ENCODE measurements at regions not wholly inside any gene's neighbourhood (a gene's known extent, or its start where the extent isn't known, plus 50 kb on each side); places are given as distances from the start of the nearest gene placed in this dataset.

DNA sequence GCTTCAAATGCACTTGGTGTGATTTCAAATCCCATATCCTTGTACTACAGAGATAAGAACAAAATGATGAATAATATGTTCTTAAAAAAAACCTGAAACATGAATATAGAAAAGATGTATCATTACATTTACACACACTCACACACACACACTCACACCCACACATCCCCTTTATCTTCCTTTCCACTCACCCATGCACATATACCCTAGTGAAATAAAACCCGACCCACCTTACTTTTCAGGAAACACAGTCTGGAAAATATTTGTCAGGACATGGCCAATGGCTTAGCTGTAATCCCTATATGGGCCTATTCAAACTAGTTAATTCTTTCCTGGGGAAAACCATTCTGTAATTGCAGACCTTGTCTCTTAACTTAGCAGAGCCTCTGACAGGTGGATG lies 60.8 kb upstream of the EDN1 start:
- no peak for TF ChIP-seq GATA2 (IDR thresholded peaks at IDR 0.05; ENCODE audit: low read depth, low read length)
- no peak for TF ChIP-seq GATA3 (IDR thresholded peaks at IDR 0.05; ENCODE audit: low read depth, low read length)
